ENCODE measurements at regions not wholly inside any gene's neighbourhood (a gene's known extent, or its start where the extent isn't known, plus 50 kb on each side); places are given as distances from the start of the nearest gene placed in this dataset.

DNA sequence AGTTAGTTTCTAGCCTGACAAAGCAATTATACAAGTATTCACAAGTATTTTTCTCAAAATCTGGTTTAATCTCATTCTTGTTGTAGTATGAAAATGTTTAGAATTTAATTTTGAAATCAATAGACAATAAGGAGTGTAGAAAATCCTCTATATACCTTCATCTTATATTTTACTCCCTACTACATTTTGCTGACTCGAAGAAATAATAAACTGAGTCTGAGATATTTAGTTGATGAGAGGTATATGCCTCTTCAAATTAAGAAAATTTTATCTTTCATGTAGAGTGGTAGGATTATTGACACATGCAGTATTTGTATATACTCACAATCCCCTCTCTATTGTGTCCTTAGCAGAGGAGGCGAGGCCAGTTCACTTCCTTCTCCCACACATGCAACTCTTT lies 477.7 kb downstream of the MAN2A1 start (continued):
- TF ChIP-seq RBBP5 (IDR thresholded peaks at IDR 0.05; ENCODE audit: borderline replicate concordance, low read depth, low read length): no peak
- TF ChIP-seq, protein P1, sequence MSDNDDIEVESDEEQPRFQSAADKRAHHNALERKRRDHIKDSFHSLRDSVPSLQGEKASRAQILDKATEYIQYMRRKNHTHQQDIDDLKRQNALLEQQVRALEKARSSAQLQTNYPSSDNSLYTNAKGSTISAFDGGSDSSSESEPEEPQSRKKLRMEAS (IDR thresholded peaks at IDR 0.05): no peak
- no peak for TF ChIP-seq CREB1 (IDR thresholded peaks at IDR 0.05)
- no peak for TF ChIP-seq SP4 (IDR thresholded peaks at IDR 0.05; ENCODE audit: low read length)
- TF ChIP-seq, protein P2, sequence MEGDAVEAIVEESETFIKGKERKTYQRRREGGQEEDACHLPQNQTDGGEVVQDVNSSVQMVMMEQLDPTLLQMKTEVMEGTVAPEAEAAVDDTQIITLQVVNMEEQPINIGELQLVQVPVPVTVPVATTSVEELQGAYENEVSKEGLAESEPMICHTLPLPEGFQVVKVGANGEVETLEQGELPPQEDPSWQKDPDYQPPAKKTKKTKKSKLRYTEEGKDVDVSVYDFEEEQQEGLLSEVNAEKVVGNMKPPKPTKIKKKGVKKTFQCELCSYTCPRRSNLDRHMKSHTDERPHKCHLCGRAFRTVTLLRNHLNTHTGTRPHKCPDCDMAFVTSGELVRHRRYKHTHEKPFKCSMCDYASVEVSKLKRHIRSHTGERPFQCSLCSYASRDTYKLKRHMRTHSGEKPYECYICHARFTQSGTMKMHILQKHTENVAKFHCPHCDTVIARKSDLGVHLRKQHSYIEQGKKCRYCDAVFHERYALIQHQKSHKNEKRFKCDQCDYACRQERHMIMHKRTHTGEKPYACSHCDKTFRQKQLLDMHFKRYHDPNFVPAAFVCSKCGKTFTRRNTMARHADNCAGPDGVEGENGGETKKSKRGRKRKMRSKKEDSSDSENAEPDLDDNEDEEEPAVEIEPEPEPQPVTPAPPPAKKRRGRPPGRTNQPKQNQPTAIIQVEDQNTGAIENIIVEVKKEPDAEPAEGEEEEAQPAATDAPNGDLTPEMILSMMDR (IDR thresholded peaks at IDR 0.05; ENCODE audit: control extremely low read depth in 1 of 3, insufficient read depth in 1 of 3, low read depth in 1 of 3, low read length in 3 of 3): no peak
